ENCODE measurements at regions not wholly inside any gene's neighbourhood (a gene's known extent, or its start where the extent isn't known, plus 50 kb on each side); places are given as distances from the start of the nearest gene placed in this dataset.
"Not testable (repeated sequence)": the region's sequence is repeated elsewhere in the genome, so short reads cannot be mapped to it uniquely, and the experiment has no call there.

DNA sequence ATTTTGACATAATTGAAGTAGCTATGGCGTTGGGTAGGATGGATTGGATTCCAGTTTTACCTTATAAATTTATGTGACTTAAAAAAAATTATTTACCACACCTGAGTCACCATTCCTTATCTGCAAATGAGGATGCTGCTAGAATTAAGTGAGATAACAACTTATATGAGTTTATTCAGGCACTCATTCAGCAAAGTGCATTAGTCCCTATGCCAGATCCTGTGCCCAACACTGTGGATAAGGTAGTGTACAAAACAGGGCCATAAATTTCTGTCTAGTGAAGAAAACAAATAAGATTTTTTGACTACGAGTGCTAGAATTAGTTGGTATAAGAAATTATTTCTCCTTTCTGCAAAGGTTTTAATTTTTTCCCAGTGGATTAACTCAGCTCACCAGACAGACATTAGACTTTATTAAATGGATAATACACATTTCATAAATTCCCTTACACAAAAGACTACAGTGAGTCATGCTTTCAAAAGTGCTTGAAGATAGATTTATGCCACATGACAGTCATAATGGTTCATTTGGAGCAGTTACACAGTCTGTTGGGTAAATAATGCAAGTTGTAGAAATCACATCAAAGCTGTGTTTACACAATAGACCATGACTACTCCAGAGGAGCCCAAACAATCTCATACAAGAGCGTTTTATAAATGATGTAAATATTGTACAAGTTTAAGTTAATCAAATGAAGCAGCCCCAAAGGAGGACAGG, 129.9 kb upstream of the TGFBR2 start (continued):
- TF ChIP-seq POLR2AphosphoS5 (IDR thresholded peaks at IDR 0.05; ENCODE audit: low read depth): no peak

- H3K27me3 ChIP-seq (ENCODE audit: insufficient read depth): no peaks in the 10 kb centered on the region
- H3K79me2 ChIP-seq (replicated peaks; ENCODE audit: insufficient read depth): no peaks in the 10 kb centered on the region
- H3K36me3 ChIP-seq (ENCODE audit: insufficient read depth): no peaks in the 10 kb centered on the region; the same call in 1 of the 2 replicates
- ATAC-seq (no peak), DNase-seq (ENCODE audit: low spot score) (no peak)
- peaks cover 15% of the 10 kb centered on the region for H3K36me3 Mint-ChIP-seq (ENCODE audit: low read depth)
- no peaks in the 10 kb centered on the region for H3K4me1 Mint-ChIP-seq
- H3K9me3 Mint-ChIP-seq: peaks cover 14% of the 10 kb centered on the region
- no peak for TF ChIP-seq ZNF462 (CRISPR knock-in tag; IDR thresholded peaks at IDR 0.05)
- TF ChIP-seq STAT1 (IDR thresholded peaks at IDR 0.05; ENCODE audit: unreplicated experiment): no peak
- TF ChIP-seq ZNF331 (CRISPR knock-in tag; IDR thresholded peaks at IDR 0.05; ENCODE audit: low read depth): no peak
- no peak for TF ChIP-seq CTCF (conservative IDR thresholded peaks at IDR 0.05; ENCODE audit: low read depth in 2 of 2)
- 0 out of 2 replicates have a peak overlapping the region, but pooled peaks have one; percentile 28 for H2AFZ ChIP-seq
- H3K9me2 ChIP-seq (ENCODE audit: insufficient read depth): 0 out of 2 replicates have a peak, but pooled peaks cover 7% of the 10 kb centered on the region
- no peaks in the 10 kb centered on the region for H3K4me1 ChIP-seq (ENCODE audit: insufficient read depth)
- no peaks in the 10 kb centered on the region for H3F3A ChIP-seq (replicated peaks; ENCODE audit: low read depth)
- H3K27ac ChIP-seq (ENCODE audit: low read depth): no peak overlapping the region
- H3K27me3 Mint-ChIP-seq (ENCODE audit: insufficient read depth, low read depth, poor library complexity): no peaks in the 10 kb centered on the region
- no peak overlapping the region for H3K4me2 ChIP-seq
- no peak overlapping the region for H3K27ac Mint-ChIP-seq
- no peak overlapping the region for H3K4me3 ChIP-seq
- H4K20me1 ChIP-seq (replicated peaks; ENCODE audit: insufficient read depth): no peaks in the 10 kb centered on the region
- no peak overlapping the region for H3K4me3 Mint-ChIP-seq
Observed at GRCh38 chr3:30477149-30477921, 129.1 kb upstream of the TGFBR2 start.

DNA sequence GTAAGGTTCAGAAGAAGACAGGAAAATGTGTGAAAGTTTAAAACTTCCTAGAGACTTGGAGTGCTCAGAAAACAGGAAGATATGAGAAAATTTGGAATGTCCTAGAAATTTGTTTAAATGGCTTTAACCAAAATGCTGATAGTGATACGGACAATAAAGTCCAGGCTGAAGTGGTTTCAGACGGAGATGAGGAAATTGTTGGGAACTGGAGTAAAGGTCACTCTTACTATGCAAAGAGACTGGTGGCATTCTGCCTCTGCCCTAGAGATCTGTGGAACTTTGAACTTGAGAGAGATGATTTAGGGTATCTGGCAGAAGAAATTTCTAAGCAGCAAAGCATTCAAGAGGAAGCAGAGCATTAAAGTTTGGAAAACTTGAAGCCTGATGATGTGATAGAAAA, 126.7 kb upstream of the TGFBR2 start:
- H4K20me1 ChIP-seq (replicated peaks; ENCODE audit: insufficient read depth); H3K4me3 Mint-ChIP-seq; H3K27ac ChIP-seq (ENCODE audit: low read depth); H3K4me1 ChIP-seq (ENCODE audit: insufficient read depth); H3K4me3 ChIP-seq; H3K27ac Mint-ChIP-seq; H3K9me2 ChIP-seq (ENCODE audit: insufficient read depth); H3K4me1 Mint-ChIP-seq; H3K79me2 ChIP-seq (replicated peaks; ENCODE audit: insufficient read depth); ATAC-seq; H2AFZ ChIP-seq; H3K36me3 ChIP-seq (ENCODE audit: insufficient read depth); H3K27me3 Mint-ChIP-seq (ENCODE audit: insufficient read depth, low read depth, poor library complexity); DNase-seq (ENCODE audit: low spot score); H3K27me3 ChIP-seq (ENCODE audit: insufficient read depth); H3K4me2 ChIP-seq; H3F3A ChIP-seq (replicated peaks; ENCODE audit: low read depth): not testable (repeated sequence)
- Mint-ChIP-seq H3K36me3 (ENCODE audit: low read depth) (peaks cover 15% of the 10 kb centered on the region), H3K9me3 (peaks cover 14% of the 10 kb centered on the region)

DNA sequence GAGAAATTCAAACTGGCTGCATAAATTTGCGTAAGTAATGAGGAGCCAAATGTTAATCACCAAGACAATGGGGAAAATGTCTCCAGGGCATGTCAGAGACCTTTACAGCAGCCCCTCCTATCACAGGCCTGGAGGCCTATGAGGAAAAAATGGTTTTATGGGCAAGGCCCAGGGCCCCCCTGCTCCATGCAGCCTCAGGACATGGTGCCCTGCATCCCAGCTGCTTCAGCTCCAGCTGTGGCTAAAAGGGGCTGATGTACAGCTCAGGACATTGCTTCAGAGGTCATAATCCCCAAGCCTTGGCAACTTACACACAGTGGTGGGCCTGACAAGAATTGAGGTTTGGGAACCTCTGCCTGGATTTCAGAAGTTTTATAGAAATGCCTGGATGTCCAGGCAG, 126.2 kb upstream of the TGFBR2 start:
- not testable (repeated sequence) for H3K4me1 ChIP-seq (ENCODE audit: insufficient read depth); H3K36me3 ChIP-seq (ENCODE audit: insufficient read depth); H3F3A ChIP-seq (replicated peaks; ENCODE audit: low read depth); H3K9me2 ChIP-seq (ENCODE audit: insufficient read depth); H3K4me3 Mint-ChIP-seq; H3K79me2 ChIP-seq (replicated peaks; ENCODE audit: insufficient read depth); DNase-seq (ENCODE audit: low spot score); H3K4me1 Mint-ChIP-seq; H4K20me1 ChIP-seq (replicated peaks; ENCODE audit: insufficient read depth); H3K27ac ChIP-seq (ENCODE audit: low read depth); H3K4me3 ChIP-seq; H3K27ac Mint-ChIP-seq; H3K4me2 ChIP-seq; H3K27me3 Mint-ChIP-seq (ENCODE audit: insufficient read depth, low read depth, poor library complexity); H3K27me3 ChIP-seq (ENCODE audit: insufficient read depth); ATAC-seq; H2AFZ ChIP-seq
- H3K36me3 Mint-ChIP-seq (ENCODE audit: low read depth): peaks cover 15% of the 10 kb centered on the region
- H3K9me3 Mint-ChIP-seq: peaks cover 14% of the 10 kb centered on the region

All from GM23338 (cell line).